ENCODE measurements at regions not wholly inside any gene's neighbourhood (a gene's known extent, or its start where the extent isn't known, plus 50 kb on each side); places are given as distances from the start of the nearest gene placed in this dataset.
"Not testable (repeated sequence)": the region's sequence is repeated elsewhere in the genome, so short reads cannot be mapped to it uniquely, and the experiment has no call there.

GRCh38 chr11:101267654-101268053, 138.0 kb upstream of the PGR start:
- no peak overlapping the region for H3K27ac ChIP-seq
- TF ChIP-seq, protein P1, sequence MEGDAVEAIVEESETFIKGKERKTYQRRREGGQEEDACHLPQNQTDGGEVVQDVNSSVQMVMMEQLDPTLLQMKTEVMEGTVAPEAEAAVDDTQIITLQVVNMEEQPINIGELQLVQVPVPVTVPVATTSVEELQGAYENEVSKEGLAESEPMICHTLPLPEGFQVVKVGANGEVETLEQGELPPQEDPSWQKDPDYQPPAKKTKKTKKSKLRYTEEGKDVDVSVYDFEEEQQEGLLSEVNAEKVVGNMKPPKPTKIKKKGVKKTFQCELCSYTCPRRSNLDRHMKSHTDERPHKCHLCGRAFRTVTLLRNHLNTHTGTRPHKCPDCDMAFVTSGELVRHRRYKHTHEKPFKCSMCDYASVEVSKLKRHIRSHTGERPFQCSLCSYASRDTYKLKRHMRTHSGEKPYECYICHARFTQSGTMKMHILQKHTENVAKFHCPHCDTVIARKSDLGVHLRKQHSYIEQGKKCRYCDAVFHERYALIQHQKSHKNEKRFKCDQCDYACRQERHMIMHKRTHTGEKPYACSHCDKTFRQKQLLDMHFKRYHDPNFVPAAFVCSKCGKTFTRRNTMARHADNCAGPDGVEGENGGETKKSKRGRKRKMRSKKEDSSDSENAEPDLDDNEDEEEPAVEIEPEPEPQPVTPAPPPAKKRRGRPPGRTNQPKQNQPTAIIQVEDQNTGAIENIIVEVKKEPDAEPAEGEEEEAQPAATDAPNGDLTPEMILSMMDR (conservative IDR thresholded peaks at IDR 0.05; ENCODE audit: low read depth) = no peak
- no peak for DNase-seq (ENCODE audit: low spot score)
- POLR2A ChIA-PET (ENCODE audit: low non-redundant PET) = no interaction called here
- CTCF ChIA-PET = interaction anchor here (0.6 kb wide), 1 partner anchor 12 kb away, joined by 5 read pairs; no protein-coding TSS in a partner anchor

GRCh38 chr11:101264306-101264705, 134.7 kb upstream of the PGR start:
- TF ChIP-seq, protein P1 (conservative IDR thresholded peaks at IDR 0.05; ENCODE audit: low read depth) = no peak
- no peak for DNase-seq (ENCODE audit: low spot score)
- H3K27ac ChIP-seq = no peak overlapping the region
- CTCF ChIA-PET = interaction anchor here (0.5 kb wide), 1 partner anchor 224 kb away, joined by 3 read pairs; no protein-coding TSS in a partner anchor
- POLR2A ChIA-PET (ENCODE audit: low non-redundant PET) = no interaction called here

DNA sequence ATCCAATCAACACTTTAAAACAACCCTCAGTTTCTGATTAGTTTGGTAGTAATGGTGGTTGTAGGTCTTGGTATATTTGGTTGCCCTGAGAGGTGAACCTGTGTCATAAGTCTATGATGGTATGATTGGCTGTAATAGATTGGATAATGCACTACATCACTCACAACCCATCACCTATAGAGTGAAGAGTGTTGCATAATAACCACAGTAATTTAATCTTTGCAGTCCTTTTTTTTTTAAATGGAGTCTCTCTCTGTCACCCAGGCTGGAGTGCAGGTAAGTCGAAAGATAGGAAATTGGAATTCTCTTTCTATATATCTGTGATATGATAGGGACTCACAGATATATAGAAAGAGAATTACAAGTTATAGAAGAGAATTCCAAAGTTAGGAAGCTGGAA, 133.4 kb upstream of the PGR start:
- TF ChIP-seq, protein P1 (conservative IDR thresholded peaks at IDR 0.05; ENCODE audit: low read depth) = no peak
- DNase-seq (ENCODE audit: low spot score) = no peak
- no peak overlapping the region for H3K27ac ChIP-seq
- ChIA-PET CTCF (no interaction called here), POLR2A (ENCODE audit: low non-redundant PET) (no interaction called here)

GRCh38 chr11:101262258-101262657, 132.6 kb upstream of the PGR start:
- DNase-seq (ENCODE audit: low spot score) = no peak
- TF ChIP-seq, protein P1 (conservative IDR thresholded peaks at IDR 0.05; ENCODE audit: low read depth) = no peak
- ChIA-PET POLR2A (ENCODE audit: low non-redundant PET) (no interaction called here), CTCF (interaction anchor here (0.7 kb wide), 1 partner anchor 9 kb away, joined by 3 read pairs; no protein-coding TSS in a partner anchor)
- H3K27ac ChIP-seq = no peak overlapping the region

DNA sequence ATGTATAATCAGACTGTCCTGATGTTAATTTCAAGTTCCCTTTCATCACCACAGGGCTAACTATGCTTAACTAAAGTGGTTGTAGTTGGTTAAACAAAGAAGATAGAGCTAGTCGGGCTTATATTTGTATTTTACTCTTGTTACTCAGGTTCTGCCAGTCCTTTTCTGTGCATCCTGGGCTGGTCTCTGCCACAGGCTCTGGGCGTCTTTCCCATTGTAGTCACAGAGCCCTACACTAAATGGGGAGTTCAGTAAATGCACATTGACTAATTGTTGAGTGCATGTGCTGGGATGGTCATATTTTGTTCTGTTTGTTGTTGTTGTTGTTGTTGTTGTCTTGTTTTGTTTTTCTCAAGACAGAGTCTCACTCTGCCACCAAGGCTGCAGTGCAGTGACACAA, 125.4 kb upstream of the PGR start:
- no peak overlapping the region for H3K27ac ChIP-seq
- no peak for DNase-seq (ENCODE audit: low spot score)
- TF ChIP-seq, protein P1 (conservative IDR thresholded peaks at IDR 0.05; ENCODE audit: low read depth) = no peak
- POLR2A ChIA-PET (ENCODE audit: low non-redundant PET) = no interaction called here
- CTCF ChIA-PET = no interaction called here

DNA sequence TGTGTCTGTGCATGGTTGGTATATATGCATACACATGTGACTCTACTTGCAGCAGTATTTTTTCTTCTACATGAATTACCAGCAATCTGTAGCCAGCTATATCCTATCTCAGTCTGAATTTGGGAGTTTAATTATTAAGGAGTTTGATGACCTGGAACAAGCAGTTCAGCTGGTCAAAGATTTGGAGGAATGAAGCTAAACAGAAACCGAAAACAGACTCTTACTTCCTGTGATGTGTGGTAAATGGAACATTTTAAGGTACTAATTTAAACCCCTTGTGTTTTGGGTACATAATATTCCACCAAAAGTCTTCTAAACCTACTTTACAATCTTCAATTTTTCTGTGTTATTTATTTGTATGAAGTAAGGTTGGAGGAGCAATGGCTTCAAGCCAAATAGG, 124.4 kb upstream of the PGR start:
- ChIA-PET CTCF (no interaction called here), POLR2A (ENCODE audit: low non-redundant PET) (no interaction called here)
- TF ChIP-seq, protein P1 (conservative IDR thresholded peaks at IDR 0.05; ENCODE audit: low read depth) = no peak
- H3K27ac ChIP-seq = no peak overlapping the region
- no peak for DNase-seq (ENCODE audit: low spot score)

- POLR2A ChIA-PET (ENCODE audit: low non-redundant PET); DNase-seq (ENCODE audit: low spot score): not testable (repeated sequence)
Observed at GRCh38 chr11:101245635-101246034, 116.0 kb upstream of the PGR start.

GRCh38 chr11:101245081-101245480, 115.5 kb upstream of the PGR start:
- DNase-seq (ENCODE audit: low spot score); POLR2A ChIA-PET (ENCODE audit: low non-redundant PET); CTCF ChIA-PET; H3K27ac ChIP-seq: not testable (repeated sequence)

More at GRCh38 chr11:101245635-101246034, 116.0 kb upstream of the PGR start:
- CTCF ChIA-PET, H3K27ac ChIP-seq: not testable (repeated sequence)
